Neural cell (in vitro differentiated cells): ENCODE measurements at regions not wholly inside any gene's neighbourhood (a gene's known extent, or its start where the extent isn't known, plus 50 kb on each side); places are given as distances from the start of the nearest gene placed in this dataset.

Experiments
- H2AFZ ChIP-seq: fragments of 200-600, 300-800 bp; sonication (generic), shearing (Covaris generic); 2 replicates; pipeline ENCODE4 v1.6.0; 2014; ENCODE audit warnings: low read depth, mild to moderate bottlenecking, antibody characterized with exemption, low read length, moderate library complexity
- H3F3A ChIP-seq: fragments of 200-600 bp; shearing (Covaris generic); 2 replicates; pipeline ENCODE4 v1.6.1; 2016; ENCODE audit warnings: mild to moderate bottlenecking, moderate library complexity, mixed read lengths, antibody characterized with exemption, low read length; ENCODE audit not compliant: insufficient read depth, poor library complexity, severe bottlenecking
- H3K27ac ChIP-seq: fragments of 200-600, 300-800 bp; sonication (generic), shearing (Covaris generic); 2 replicates; pipeline ENCODE4 v1.5.1; 2014; ENCODE audit warnings: mild to moderate bottlenecking, low read length, moderate library complexity
- H3K27me3 ChIP-seq: fragments of 300-800, 200-600 bp; sonication (generic), shearing (Covaris generic); 2 replicates; pipeline ENCODE4 v1.6.0; 2014; ENCODE audit warnings: mild to moderate bottlenecking, low read depth, low read length, moderate library complexity; ENCODE audit not compliant: insufficient read depth
- H3K36me3 ChIP-seq: fragments of 300-800, 200-600 bp; sonication (generic), shearing (Covaris generic); 2 replicates; pipeline ENCODE4 v1.5.1; 2014; ENCODE audit warnings: mild to moderate bottlenecking, antibody characterized with exemption, low read length, moderate library complexity; ENCODE audit not compliant: insufficient read depth
- H3K4me2 ChIP-seq: fragments of 300-800, 200-600 bp; sonication (generic), shearing (Covaris generic); 2 replicates; pipeline ENCODE4 v1.6.0; 2014; ENCODE audit warnings: mild to moderate bottlenecking, low read length
- H3K4me3 ChIP-seq: fragments of 300-800, 200-600 bp; sonication (generic), shearing (Covaris generic); 2 replicates; pipeline ENCODE4 v1.5.1; 2014; ENCODE audit warnings: mild to moderate bottlenecking, low read length, moderate library complexity
- H3K79me2 ChIP-seq: fragments of 200-600 bp; shearing (Covaris generic); replicated peaks from 2 replicates; pipeline ENCODE4 v1.6.0; 2014; ENCODE audit warnings: mild to moderate bottlenecking, low read length, moderate library complexity; ENCODE audit not compliant: insufficient read depth
- H3K9ac ChIP-seq: fragments of 300-800, 200-600 bp; sonication (generic), shearing (Covaris generic); 2 replicates; pipeline ENCODE4 v1.6.1; 2016; ENCODE audit warnings: mild to moderate bottlenecking, low read length, mixed read lengths
- H3K9me2 ChIP-seq: fragments of 200-600 bp; shearing (Covaris generic); 2 replicates; pipeline ENCODE4 v1.6.1; 2016; ENCODE audit warnings: mild to moderate bottlenecking, low read length, mixed read lengths; ENCODE audit not compliant: insufficient read depth
- H3K9me3 ChIP-seq: fragments of 200-600, 300-800 bp; sonication (generic), shearing (Covaris generic); 2 replicates; pipeline ENCODE4 v1.6.1; 2016; ENCODE audit warnings: mild to moderate bottlenecking, mixed run types, low read length, moderate library complexity, mixed read lengths
- H4K20me1 ChIP-seq: fragments of 200-600 bp; shearing (Covaris generic); 2 replicates; pipeline ENCODE4 v1.6.1; 2016; ENCODE audit warnings: mild to moderate bottlenecking, mixed run types; ENCODE audit not compliant: insufficient read depth
- CTCF ChIP-seq: fragments of 450-650 bp; IDR thresholded peaks from 2 replicates; pipeline ENCODE4 v1.5.1; 2014; ENCODE audit warnings: antibody characterized with exemption, mild to moderate bottlenecking, moderate library complexity; ENCODE audit not compliant: poor library complexity, severe bottlenecking
- EP300 ChIP-seq: fragments of 450-650 bp; conservative IDR thresholded peaks from 2 replicates; pipeline ENCODE4 v1.6.1; 2014; ENCODE audit warnings: antibody characterized with exemption, mild to moderate bottlenecking, moderate library complexity; ENCODE audit not compliant: poor library complexity, severe bottlenecking
- EZH2 ChIP-seq: fragments of 200-600, 300-800 bp; shearing (Covaris generic), sonication (generic); IDR thresholded peaks from 2 replicates; pipeline ENCODE4 v1.6.1; 2014; ENCODE audit warnings: antibody characterized with exemption, low read length, borderline replicate concordance, mild to moderate bottlenecking; ENCODE audit not compliant: insufficient read depth, poor library complexity, severe bottlenecking
- MXI1 ChIP-seq: fragments of 450-650 bp; conservative IDR thresholded peaks from 2 replicates; pipeline ENCODE4 v1.6.1; 2014; ENCODE audit warnings: antibody characterized with exemption, mild to moderate bottlenecking; ENCODE audit not compliant: poor library complexity, severe bottlenecking
- POLR2AphosphoS5 ChIP-seq: IDR thresholded peaks from 2 replicates; pipeline ENCODE4 v1.6.1; 2012
- RAD21 ChIP-seq: fragments of 450-650 bp; conservative IDR thresholded peaks from 2 replicates; pipeline ENCODE4 v1.6.1; 2014; ENCODE audit warnings: antibody characterized with exemption, mild to moderate bottlenecking, moderate library complexity
- SMC3 ChIP-seq: fragments of 450-650 bp; conservative IDR thresholded peaks from 2 replicates; pipeline ENCODE4 v1.6.1; 2014; ENCODE audit warnings: antibody characterized with exemption, mild to moderate bottlenecking, moderate library complexity; ENCODE audit not compliant: poor library complexity
- TAF1 ChIP-seq: IDR thresholded peaks from 2 replicates; pipeline ENCODE4 v1.6.1; 2012; ENCODE audit warnings: low read depth
- TF ChIP-seq, protein P1 (sequence below): IDR thresholded peaks from 2 replicates; pipeline ENCODE4 v1.6.1; 2012; ENCODE audit warnings: borderline replicate concordance

GRCh38 chr10:125468278-125468677 lies 214.7 kb downstream of the TEX36 start:
- Histone ChIP-seq H3K9me2 (no peaks in the 10 kb centered on the region), H3K27me3 (no peaks in the 10 kb centered on the region), H3F3A (no peaks in the 10 kb centered on the region), H3K9me3 (no peaks in the 10 kb centered on the region), H3K4me2 (no peak overlapping the region), H3K79me2 (no peaks in the 10 kb centered on the region), H3K4me3 (no peak overlapping the region), H3K9ac (no peak overlapping the region), H3K36me3 (no peaks in the 10 kb centered on the region), H3K27ac (no peak overlapping the region), H4K20me1 (no peaks in the 10 kb centered on the region), H2AFZ (no peak overlapping the region)
- TF ChIP-seq TAF1 (no peak), RAD21 (no peak), MXI1 (no peak), EP300 (no peak), SMC3 (no peak), CTCF (no peak), POLR2AphosphoS5 (no peak), EZH2 (no peak)
- TF ChIP-seq, protein P1, sequence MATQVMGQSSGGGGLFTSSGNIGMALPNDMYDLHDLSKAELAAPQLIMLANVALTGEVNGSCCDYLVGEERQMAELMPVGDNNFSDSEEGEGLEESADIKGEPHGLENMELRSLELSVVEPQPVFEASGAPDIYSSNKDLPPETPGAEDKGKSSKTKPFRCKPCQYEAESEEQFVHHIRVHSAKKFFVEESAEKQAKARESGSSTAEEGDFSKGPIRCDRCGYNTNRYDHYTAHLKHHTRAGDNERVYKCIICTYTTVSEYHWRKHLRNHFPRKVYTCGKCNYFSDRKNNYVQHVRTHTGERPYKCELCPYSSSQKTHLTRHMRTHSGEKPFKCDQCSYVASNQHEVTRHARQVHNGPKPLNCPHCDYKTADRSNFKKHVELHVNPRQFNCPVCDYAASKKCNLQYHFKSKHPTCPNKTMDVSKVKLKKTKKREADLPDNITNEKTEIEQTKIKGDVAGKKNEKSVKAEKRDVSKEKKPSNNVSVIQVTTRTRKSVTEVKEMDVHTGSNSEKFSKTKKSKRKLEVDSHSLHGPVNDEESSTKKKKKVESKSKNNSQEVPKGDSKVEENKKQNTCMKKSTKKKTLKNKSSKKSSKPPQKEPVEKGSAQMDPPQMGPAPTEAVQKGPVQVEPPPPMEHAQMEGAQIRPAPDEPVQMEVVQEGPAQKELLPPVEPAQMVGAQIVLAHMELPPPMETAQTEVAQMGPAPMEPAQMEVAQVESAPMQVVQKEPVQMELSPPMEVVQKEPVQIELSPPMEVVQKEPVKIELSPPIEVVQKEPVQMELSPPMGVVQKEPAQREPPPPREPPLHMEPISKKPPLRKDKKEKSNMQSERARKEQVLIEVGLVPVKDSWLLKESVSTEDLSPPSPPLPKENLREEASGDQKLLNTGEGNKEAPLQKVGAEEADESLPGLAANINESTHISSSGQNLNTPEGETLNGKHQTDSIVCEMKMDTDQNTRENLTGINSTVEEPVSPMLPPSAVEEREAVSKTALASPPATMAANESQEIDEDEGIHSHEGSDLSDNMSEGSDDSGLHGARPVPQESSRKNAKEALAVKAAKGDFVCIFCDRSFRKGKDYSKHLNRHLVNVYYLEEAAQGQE: no peak

- Histone ChIP-seq H3F3A (no peaks in the 10 kb centered on the region), H4K20me1 (no peaks in the 10 kb centered on the region), H3K4me2 (no peak overlapping the region), H2AFZ (no peak overlapping the region), H3K36me3 (no peaks in the 10 kb centered on the region), H3K27ac (no peak overlapping the region), H3K4me3 (no peak overlapping the region), H3K9ac (no peak overlapping the region), H3K79me2 (no peaks in the 10 kb centered on the region), H3K9me2 (no peaks in the 10 kb centered on the region), H3K27me3 (no peaks in the 10 kb centered on the region), H3K9me3 (no peaks in the 10 kb centered on the region)
- TF ChIP-seq SMC3: no peak
- no peak for TF ChIP-seq CTCF
- no peak for TF ChIP-seq EZH2
- TF ChIP-seq, protein P1: no peak
- TF ChIP-seq TAF1: no peak
- no peak for TF ChIP-seq EP300
- no peak for TF ChIP-seq MXI1
- TF ChIP-seq POLR2AphosphoS5: no peak
- TF ChIP-seq RAD21: no peak
Measured at GRCh38 chr10:125466685-125467084, 216.3 kb downstream of the TEX36 start.
